OCI-LY7 (cell line): ENCODE measurements at regions not wholly inside any gene's neighbourhood (a gene's known extent, or its start where the extent isn't known, plus 50 kb on each side); places are given as distances from the start of the nearest gene placed in this dataset.

Source experiments
- BruUV-seq: library from RNA; stranded (reverse); fragments of 400-500 nt; replicated peaks from 2 replicates; lab custom pipeline; 2021; lab: Mats Ljungman, UMichigan
- CTCF ChIA-PET: fragments of 300-600 bp; sonication (Branson Sonifier 250); formaldehyde crosslinking; loops from one replicate; lab custom pipeline; 2022; ENCODE audit warnings: antibody characterized with exemption; ENCODE audit not compliant: unreplicated experiment; lab: Charles Lee
- POLR2A ChIA-PET: fragments of 300-600 bp; sonication (Branson Sonifier 250); formaldehyde crosslinking; loops from one replicate; lab custom pipeline; 2022; ENCODE audit warnings: antibody characterized with exemption; lab: Charles Lee
- DNase-seq: peaks from one replicate; pipeline ENCODE4 v3.0.0-alpha.2; 2015; ENCODE audit warnings: low spot score
- H2AFZ ChIP-seq: fragments of 200-600 bp; sonication (generic), shearing (Covaris generic); 2 replicates; pipeline ENCODE4 v1.6.1; 2014; ENCODE audit warnings: mild to moderate bottlenecking, antibody characterized with exemption, low read length, moderate library complexity
- H3K27ac ChIP-seq: fragments of 200-600 bp; sonication (generic); 2 replicates; pipeline ENCODE4 v1.5.1; 2014; ENCODE audit warnings: mixed run types, low read depth, mild to moderate bottlenecking, moderate library complexity, low read length, inconsistent platforms; ENCODE audit not compliant: poor library complexity, severe bottlenecking
- H3K36me3 ChIP-seq: fragments of 200-600 bp; sonication (generic); 2 replicates; pipeline ENCODE4 v1.6.1; 2014; ENCODE audit warnings: mild to moderate bottlenecking, antibody characterized with exemption, low read length, moderate library complexity, mixed read lengths; ENCODE audit not compliant: insufficient read depth
- H3K4me1 ChIP-seq: fragments of 200-600 bp; sonication (generic); 2 replicates; pipeline ENCODE4 v1.5.1; 2014; ENCODE audit warnings: mild to moderate bottlenecking, low read length; ENCODE audit not compliant: insufficient read depth, poor library complexity, severe bottlenecking
- H3K4me2 ChIP-seq: fragments of 200-600 bp; sonication (generic); 2 replicates; pipeline ENCODE4 v1.6.1; 2014; ENCODE audit warnings: mild to moderate bottlenecking, low read length
- H3K4me3 ChIP-seq: fragments of 200-600 bp; sonication (generic); 2 replicates; pipeline ENCODE4 v1.5.1; 2014; ENCODE audit warnings: mild to moderate bottlenecking, low read depth, low read length; ENCODE audit not compliant: poor library complexity, severe bottlenecking
- H3K79me2 ChIP-seq: fragments of 200-600 bp; sonication (generic); 2 replicates; pipeline ENCODE4 v1.6.1; 2016; ENCODE audit warnings: low read depth, mild to moderate bottlenecking, low read length, moderate library complexity, mixed read lengths; ENCODE audit not compliant: insufficient read depth
- H3K9me2 ChIP-seq: fragments of 200-600 bp; sonication (generic); 2 replicates; pipeline ENCODE4 v1.6.1; 2016; ENCODE audit warnings: mild to moderate bottlenecking, low read length, mixed read lengths; ENCODE audit not compliant: insufficient read depth
- H3K9me3 ChIP-seq: fragments of 200-600 bp; sonication (generic); 2 replicates; pipeline ENCODE4 v1.6.1; 2014; ENCODE audit warnings: mild to moderate bottlenecking, mixed run types, low read length, mixed read lengths
- H4K20me1 ChIP-seq: fragments of 200-600 bp; sonication (generic); 2 replicates; pipeline ENCODE4 v1.6.1; 2014; ENCODE audit warnings: mild to moderate bottlenecking, antibody characterized with exemption, low read length, moderate library complexity, mixed read lengths; ENCODE audit not compliant: insufficient read depth
- CTCF ChIP-seq: fragments of 200-600 bp; sonication (generic); conservative IDR thresholded peaks from 2 replicates; pipeline ENCODE4 v1.5.1; 2014; ENCODE audit warnings: mild to moderate bottlenecking, antibody characterized with exemption, low read length, moderate library complexity, mixed read lengths
- EZH2phosphoT487 ChIP-seq: fragments of 200-600 bp; sonication (generic); IDR thresholded peaks from 2 replicates; pipeline ENCODE4 v1.6.1; 2018; ENCODE audit warnings: low read depth, borderline replicate concordance, mild to moderate bottlenecking, mixed run types, antibody characterized with exemption, low read length, moderate library complexity, mixed read lengths
- intact Hi-C: fragments of 100-400 bp; cut with micrococcal nuclease; formaldehyde crosslinking; loops from one replicate; pipeline ENCODE4 v1.10.0; 2022; ENCODE audit not compliant: unreplicated experiment

DNA sequence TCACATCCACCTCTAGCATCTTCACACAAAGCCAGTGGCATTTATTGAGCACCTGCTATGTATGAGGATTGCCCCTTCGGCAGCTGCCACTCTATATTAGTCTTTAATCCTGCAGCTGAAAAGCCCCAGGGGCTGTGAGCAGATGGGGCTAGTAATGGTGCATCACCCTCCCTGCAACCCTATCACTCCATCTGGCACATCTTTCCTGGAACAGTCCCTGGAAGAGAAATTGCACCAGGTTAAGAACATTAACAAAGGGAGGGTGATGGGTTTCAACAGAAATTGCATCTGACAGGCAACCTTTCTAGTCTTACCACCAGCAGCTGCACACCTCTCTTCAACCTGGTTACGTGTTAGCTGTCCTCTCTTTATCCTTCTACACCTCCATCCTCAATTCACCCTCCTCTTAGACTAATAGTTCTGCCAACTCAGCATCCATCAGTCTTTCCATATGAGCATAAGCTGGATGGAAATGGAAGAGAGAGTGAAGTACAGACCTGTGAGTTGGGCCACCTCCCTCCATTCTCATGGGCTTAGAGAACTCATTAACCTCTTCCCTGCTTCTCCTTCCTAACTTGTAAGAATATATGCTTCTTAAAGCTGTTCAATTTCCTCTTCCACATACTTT, 168.6 kb upstream of the NEBL start:
- Histone ChIP-seq H3K79me2 (no peaks in the 10 kb centered on the region), H3K9me3 (no peaks in the 10 kb centered on the region), H2AFZ (no peak overlapping the region), H3K27ac (no peak overlapping the region), H4K20me1 (no peaks in the 10 kb centered on the region), H3K36me3 (no peaks in the 10 kb centered on the region), H3K4me1 (no peaks in the 10 kb centered on the region), H3K4me2 (no peak overlapping the region), H3K4me3 (no peak overlapping the region), H3K9me2 (no peaks in the 10 kb centered on the region)
- intact Hi-C loops, result no loop called here
- TF ChIP-seq EZH2phosphoT487 (no peak), CTCF (no peak)
- DNase-seq, result no peak
- ChIA-PET CTCF (no interaction called here), POLR2A (interaction anchor here (1.5 kb wide), 1 partner anchor 10 kb away, joined by 3 read pairs; no protein-coding TSS in a partner anchor)
- no TSS peak for BruUV-seq

- H3K27ac ChIP-seq, result no peak overlapping the region
- 0 out of 2 replicates have a peak, but pooled peaks cover 6% of the 10 kb centered on the region for H3K9me3 ChIP-seq
- intact Hi-C loops, result no loop called here
- no TSS peak for BruUV-seq
- no peak for DNase-seq
- TF ChIP-seq EZH2phosphoT487 (no peak), CTCF (no peak)
- no peak overlapping the region for H3K4me2 ChIP-seq
- H2AFZ ChIP-seq, result no peak overlapping the region
- ChIA-PET POLR2A (no interaction called here), CTCF (no interaction called here)
- no peak overlapping the region for H3K4me3 ChIP-seq
- H3K79me2 ChIP-seq, result no peaks in the 10 kb centered on the region
- no peaks in the 10 kb centered on the region for H3K9me2 ChIP-seq
- no peaks in the 10 kb centered on the region for H3K4me1 ChIP-seq
- no peaks in the 10 kb centered on the region for H4K20me1 ChIP-seq
- H3K36me3 ChIP-seq, result no peaks in the 10 kb centered on the region
Measured at GRCh38 chr10:21061982-21062381, 164.9 kb upstream of the NEBL start.

DNA sequence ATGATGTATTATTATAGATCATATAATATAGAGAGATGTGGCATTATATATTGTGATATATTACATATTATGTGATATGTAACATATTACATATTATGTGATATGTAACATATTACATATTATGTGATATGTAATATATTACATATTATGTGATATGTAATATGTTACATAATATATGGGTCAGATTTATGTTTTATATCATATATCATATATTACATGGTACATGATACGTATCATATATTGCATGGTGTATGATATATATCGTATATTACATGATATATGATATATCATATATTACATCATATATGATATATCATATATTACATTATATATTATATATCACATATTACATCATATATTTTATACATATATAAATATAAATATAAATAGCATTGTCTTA, 164.1 kb upstream of the NEBL start:
- Histone ChIP-seq H3K36me3 (no peaks in the 10 kb centered on the region), H3K9me2 (no peaks in the 10 kb centered on the region), H3K9me3 (0 out of 2 replicates have a peak, but pooled peaks cover 6% of the 10 kb centered on the region), H3K27ac (no peak overlapping the region), H2AFZ (no peak overlapping the region), H3K4me2 (no peak overlapping the region), H4K20me1 (no peaks in the 10 kb centered on the region), H3K4me3 (no peak overlapping the region), H3K79me2 (no peaks in the 10 kb centered on the region), H3K4me1 (no peaks in the 10 kb centered on the region)
- intact Hi-C loops, result no loop called here
- CTCF ChIA-PET, result no interaction called here
- no TSS peak for BruUV-seq
- TF ChIP-seq EZH2phosphoT487 (no peak), CTCF (no peak)
- DNase-seq, result no peak
- POLR2A ChIA-PET, result no interaction called here
